ENCODE measurements at regions not wholly inside any gene's neighbourhood (a gene's known extent, or its start where the extent isn't known, plus 50 kb on each side); places are given as distances from the start of the nearest gene placed in this dataset.
"Not testable (repeated sequence)": the region's sequence is repeated elsewhere in the genome, so short reads cannot be mapped to it uniquely, and the experiment has no call there.

GRCh38 chr2:83369601-83370418, 1089.3 kb downstream of the SUCLG1 start:
- no peaks in the 10 kb centered on the region for H3K4me1 Mint-ChIP-seq
- H3K27me3 Mint-ChIP-seq, result no peaks in the 10 kb centered on the region
- no peaks in the 10 kb centered on the region for H3K36me3 Mint-ChIP-seq
- no peak overlapping the region for H3K4me3 Mint-ChIP-seq
- peaks cover 0 to 2% (median 0%) of the 10 kb centered on the region in 3 donors for H3K9me3 Mint-ChIP-seq
- no peak overlapping the region for H3K27ac Mint-ChIP-seq

GRCh38 chr2:83368916-83369315, 1090.2 kb downstream of the SUCLG1 start:
- H3K36me3 Mint-ChIP-seq, result no peaks in the 10 kb centered on the region
- no peak overlapping the region for H3K27ac Mint-ChIP-seq
- peaks cover 0 to 2% (median 0%) of the 10 kb centered on the region in 3 donors for H3K9me3 Mint-ChIP-seq

GRCh38 chr2:83368461-83368860, 1090.6 kb downstream of the SUCLG1 start:
- H3K4me3 Mint-ChIP-seq, result no peak overlapping the region
- no peak overlapping the region for H3K27ac Mint-ChIP-seq
- peaks cover 0 to 2% (median 0%) of the 10 kb centered on the region in 3 donors for H3K9me3 Mint-ChIP-seq

More at GRCh38 chr2:83368916-83369315, 1090.2 kb downstream of the SUCLG1 start:
- H3K4me1 Mint-ChIP-seq, result no peaks in the 10 kb centered on the region
- H3K4me3 Mint-ChIP-seq, result no peak overlapping the region
- H3K27me3 Mint-ChIP-seq, result no peaks in the 10 kb centered on the region

GRCh38 chr2:83365476-83365875, 1093.6 kb downstream of the SUCLG1 start:
- Mint-ChIP-seq H3K36me3 (no peaks in the 10 kb centered on the region), H3K27me3 (no peaks in the 10 kb centered on the region), H3K4me3 (no peak overlapping the region), H3K4me1 (no peaks in the 10 kb centered on the region), H3K27ac (no peak overlapping the region), H3K9me3 (peaks cover 0 to 12% (median 0%) of the 10 kb centered on the region in 3 donors)

More at GRCh38 chr2:83368461-83368860, 1090.6 kb downstream of the SUCLG1 start:
- Mint-ChIP-seq H3K36me3 (no peaks in the 10 kb centered on the region), H3K27me3 (no peaks in the 10 kb centered on the region), H3K4me1 (no peaks in the 10 kb centered on the region)

- Mint-ChIP-seq H3K4me1 (no peaks in the 10 kb centered on the region), H3K4me3 (no peak overlapping the region), H3K27ac (no peak overlapping the region), H3K27me3 (no peaks in the 10 kb centered on the region), H3K36me3 (no peaks in the 10 kb centered on the region), H3K9me3 (peaks cover 0 to 12% (median 0%) of the 10 kb centered on the region in 3 donors)
These were observed 1094.8 kb downstream of the SUCLG1 start for GRCh38 chr2:83364264-83364663.

- H3K4me3 Mint-ChIP-seq, H3K36me3 Mint-ChIP-seq, H3K27me3 Mint-ChIP-seq, H3K4me1 Mint-ChIP-seq, H3K27ac Mint-ChIP-seq: not testable (repeated sequence)
- H3K9me3 Mint-ChIP-seq, result peaks cover 0 to 12% (median 0%) of the 10 kb centered on the region in 3 donors
These were observed 1095.9 kb downstream of the SUCLG1 start for GRCh38 chr2:83363138-83363537.

- no peaks in the 10 kb centered on the region for H3K4me1 Mint-ChIP-seq
- H3K27me3 Mint-ChIP-seq, result no peaks in the 10 kb centered on the region
- peaks cover 0 to 18% (median 0%) of the 10 kb centered on the region in 3 donors for H3K9me3 Mint-ChIP-seq
- H3K27ac Mint-ChIP-seq, result no peak overlapping the region
- H3K4me3 Mint-ChIP-seq, result no peak overlapping the region
- H3K36me3 Mint-ChIP-seq, result no peaks in the 10 kb centered on the region
These were observed 1099.7 kb downstream of the SUCLG1 start for GRCh38 chr2:83359336-83359735.

GRCh38 chr2:83342860-83343329, 1116.2 kb downstream of the SUCLG1 start:
- no peak overlapping the region for H3K27ac Mint-ChIP-seq
- peaks cover 0 to 3% (median 3%) of the 10 kb centered on the region in 3 donors for H3K9me3 Mint-ChIP-seq
- H3K4me3 Mint-ChIP-seq, result no peak overlapping the region
- H3K27me3 Mint-ChIP-seq, result no peaks in the 10 kb centered on the region
- no peaks in the 10 kb centered on the region for H3K36me3 Mint-ChIP-seq
- H3K4me1 Mint-ChIP-seq, result no peaks in the 10 kb centered on the region

- H3K27me3 Mint-ChIP-seq, result no peaks in the 10 kb centered on the region
- no peaks in the 10 kb centered on the region for H3K4me1 Mint-ChIP-seq
- H3K36me3 Mint-ChIP-seq, result no peaks in the 10 kb centered on the region
- no peak overlapping the region for H3K27ac Mint-ChIP-seq
- H3K4me3 Mint-ChIP-seq, result no peak overlapping the region
- H3K9me3 Mint-ChIP-seq, result peaks cover 0 to 3% (median 2%) of the 10 kb centered on the region in 3 donors
These were observed 1118.7 kb downstream of the SUCLG1 start for GRCh38 chr2:83340424-83340823.

GRCh38 chr2:83339942-83340341, 1119.1 kb downstream of the SUCLG1 start:
- H3K4me1 Mint-ChIP-seq, H3K4me3 Mint-ChIP-seq, H3K27ac Mint-ChIP-seq, H3K9me3 Mint-ChIP-seq, H3K36me3 Mint-ChIP-seq, H3K27me3 Mint-ChIP-seq: not testable (repeated sequence)

GRCh38 chr2:83331810-83332209, 1127.3 kb downstream of the SUCLG1 start:
- H3K36me3 Mint-ChIP-seq, result no peaks in the 10 kb centered on the region
- H3K4me1 Mint-ChIP-seq, result no peaks in the 10 kb centered on the region
- peaks cover 0 to 6% (median 3%) of the 10 kb centered on the region in 3 donors for H3K9me3 Mint-ChIP-seq
- no peaks in the 10 kb centered on the region for H3K27me3 Mint-ChIP-seq
- no peak overlapping the region for H3K27ac Mint-ChIP-seq
- H3K4me3 Mint-ChIP-seq, result no peak overlapping the region

GRCh38 chr2:83323038-83323437, 1136.0 kb downstream of the SUCLG1 start:
- Mint-ChIP-seq H3K9me3 (peaks cover 0 to 13% (median 0%) of the 10 kb centered on the region in 3 donors), H3K27ac (no peak overlapping the region), H3K4me1 (no peaks in the 10 kb centered on the region), H3K36me3 (peaks cover 2% of the 10 kb centered on the region), H3K27me3 (no peaks in the 10 kb centered on the region), H3K4me3 (no peak overlapping the region)

GRCh38 chr2:83320053-83320452, 1139.0 kb downstream of the SUCLG1 start:
- peaks cover 2% of the 10 kb centered on the region for H3K36me3 Mint-ChIP-seq
- no peak overlapping the region for H3K27ac Mint-ChIP-seq
- H3K9me3 Mint-ChIP-seq, result peaks cover 0 to 18% (median 0%) of the 10 kb centered on the region in 3 donors
- H3K4me1 Mint-ChIP-seq, result no peaks in the 10 kb centered on the region
- H3K27me3 Mint-ChIP-seq, result no peaks in the 10 kb centered on the region
- H3K4me3 Mint-ChIP-seq, result no peak overlapping the region

GRCh38 chr2:83305758-83306378, 1153.2 kb downstream of the SUCLG1 start:
- Mint-ChIP-seq H3K27ac (no peak overlapping the region), H3K9me3 (peaks cover 0 to 6% (median 2%) of the 10 kb centered on the region in 3 donors), H3K36me3 (no peaks in the 10 kb centered on the region), H3K4me1 (no peaks in the 10 kb centered on the region), H3K4me3 (no peak overlapping the region), H3K27me3 (no peaks in the 10 kb centered on the region)

GRCh38 chr2:83291083-83291482, 1168.0 kb downstream of the SUCLG1 start:
- peaks cover 2 to 5% (median 4%) of the 10 kb centered on the region in 3 donors for H3K9me3 Mint-ChIP-seq
- no peaks in the 10 kb centered on the region for H3K36me3 Mint-ChIP-seq
- no peaks in the 10 kb centered on the region for H3K4me1 Mint-ChIP-seq
- H3K27ac Mint-ChIP-seq, result no peak overlapping the region
- H3K27me3 Mint-ChIP-seq, result no peaks in the 10 kb centered on the region
- no peak overlapping the region for H3K4me3 Mint-ChIP-seq
